Fibroblast of pulmonary artery (primary cell): ENCODE measurements at regions not wholly inside any gene's neighbourhood (a gene's known extent, or its start where the extent isn't known, plus 50 kb on each side); places are given as distances from the start of the nearest gene placed in this dataset.
"Not testable (repeated sequence)": the region's sequence is repeated elsewhere in the genome, so short reads cannot be mapped to it uniquely, and the experiment has no call there.

Experiments
- DNase-seq: peaks from one replicate; pipeline ENCODE4 v3.0.0-alpha.2; 2010; ENCODE audit warnings: low read depth
- H3K4me3 ChIP-seq: replicated peaks from 2 replicates; pipeline ENCODE4 v1.5.1; 2011; ENCODE audit warnings: low read depth, mild to moderate bottlenecking, control low read depth, low read length, moderate library complexity
- CTCF ChIP-seq: IDR thresholded peaks from 2 replicates; pipeline ENCODE4 v1.5.1; 2011; ENCODE audit warnings: mild to moderate bottlenecking, control low read depth, low read length, inconsistent platforms; ENCODE audit errors: missing control alignments

GRCh38 chr11:57937431-57937830 lies 86.2 kb upstream of the OR9Q1 start:
- no peak overlapping the region for H3K4me3 ChIP-seq
- no peak for DNase-seq
- TF ChIP-seq CTCF: no peak

GRCh38 chr11:57938351-57938750 lies 85.3 kb upstream of the OR9Q1 start:
- no peak overlapping the region for H3K4me3 ChIP-seq
- no peak for TF ChIP-seq CTCF
- DNase-seq: no peak

- no peak for DNase-seq
- no peak for TF ChIP-seq CTCF
Measured at GRCh38 chr11:57940044-57940756, 83.5 kb upstream of the OR9Q1 start.

GRCh38 chr11:57941875-57942274 lies 81.8 kb upstream of the OR9Q1 start:
- DNase-seq: no peak
- no peak for TF ChIP-seq CTCF
- H3K4me3 ChIP-seq: no peak overlapping the region

More at GRCh38 chr11:57940044-57940756, 83.5 kb upstream of the OR9Q1 start:
- no peak overlapping the region for H3K4me3 ChIP-seq

GRCh38 chr11:57942808-57943207 lies 80.9 kb upstream of the OR9Q1 start:
- no peak for TF ChIP-seq CTCF
- H3K4me3 ChIP-seq: no peak overlapping the region
- no peak for DNase-seq

- not testable (repeated sequence) for H3K4me3 ChIP-seq, DNase-seq
Measured at GRCh38 chr11:57943766-57944165, 79.9 kb upstream of the OR9Q1 start.

- no peak for TF ChIP-seq CTCF
- H3K4me3 ChIP-seq: no peak overlapping the region
- DNase-seq: no peak
Measured at GRCh38 chr11:57946628-57947027, 77.1 kb upstream of the OR9Q1 start.

- no peak for TF ChIP-seq CTCF
- no peak for DNase-seq
- H3K4me3 ChIP-seq: no peak overlapping the region
Measured at GRCh38 chr11:57964660-57965059, 59.0 kb upstream of the OR9Q1 start.
